ENCODE measurements at regions not wholly inside any gene's neighbourhood (a gene's known extent, or its start where the extent isn't known, plus 50 kb on each side); places are given as distances from the start of the nearest gene placed in this dataset.
A peak's percentile ranks its signal among the peaks of the same experiment; 100 is the strongest.

- H3K9me3 ChIP-seq = no peaks in the 10 kb centered on the region
- no peak for DNase-seq
- peak overlapping the region; percentile 80 for H3K4me3 ChIP-seq (ENCODE audit: low read depth, low read length)
- TF ChIP-seq CTCF (IDR thresholded peaks at IDR 0.05; ENCODE audit: low read depth, low read length) = no peak
- H3K27me3 ChIP-seq = no peaks in the 10 kb centered on the region
- H3K4me1 ChIP-seq = peaks cover 7% of the 10 kb centered on the region
- no peaks in the 10 kb centered on the region for H3K36me3 ChIP-seq
Observed at GRCh38 chr21:16071761-16072160, 342.0 kb downstream of the USP25 start.

DNA sequence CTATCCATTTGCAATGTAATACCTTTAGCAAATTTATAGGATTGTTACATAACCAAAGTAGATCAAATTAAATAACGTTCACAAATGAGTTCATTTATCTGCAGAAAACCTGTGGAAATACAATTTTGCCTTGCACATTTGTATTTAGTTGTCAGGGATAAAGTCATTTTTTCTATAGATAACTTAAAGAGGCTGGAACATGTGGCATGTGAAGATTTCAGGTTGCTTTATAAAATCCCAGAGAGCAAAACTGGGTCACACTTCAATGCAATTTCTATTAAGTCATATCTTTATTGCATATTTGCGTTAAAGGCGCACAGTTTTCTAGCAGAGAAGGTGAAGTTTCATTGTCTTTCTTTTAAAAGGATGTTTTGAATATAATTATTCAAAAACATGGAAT, 342.4 kb downstream of the USP25 start:
- H3K4me3 ChIP-seq (ENCODE audit: low read depth, low read length) = no peak overlapping the region
- TF ChIP-seq CTCF (IDR thresholded peaks at IDR 0.05; ENCODE audit: low read depth, low read length) = no peak
- H3K27me3 ChIP-seq = no peaks in the 10 kb centered on the region
- no peaks in the 10 kb centered on the region for H3K9me3 ChIP-seq
- DNase-seq = no peak
- H3K4me1 ChIP-seq = peaks cover 7% of the 10 kb centered on the region
- H3K36me3 ChIP-seq = no peaks in the 10 kb centered on the region; the same call in 1 of the 2 replicates

GRCh38 chr21:16072737-16073136, 343.0 kb downstream of the USP25 start:
- no peaks in the 10 kb centered on the region for H3K27me3 ChIP-seq
- no peak for DNase-seq
- H3K9me3 ChIP-seq = no peaks in the 10 kb centered on the region
- H3K4me1 ChIP-seq = peaks cover 7% of the 10 kb centered on the region
- no peak for TF ChIP-seq CTCF (IDR thresholded peaks at IDR 0.05; ENCODE audit: low read depth, low read length)
- no peaks in the 10 kb centered on the region; the same call in 1 of the 2 replicates for H3K36me3 ChIP-seq
- no peak overlapping the region for H3K4me3 ChIP-seq (ENCODE audit: low read depth, low read length)

DNA sequence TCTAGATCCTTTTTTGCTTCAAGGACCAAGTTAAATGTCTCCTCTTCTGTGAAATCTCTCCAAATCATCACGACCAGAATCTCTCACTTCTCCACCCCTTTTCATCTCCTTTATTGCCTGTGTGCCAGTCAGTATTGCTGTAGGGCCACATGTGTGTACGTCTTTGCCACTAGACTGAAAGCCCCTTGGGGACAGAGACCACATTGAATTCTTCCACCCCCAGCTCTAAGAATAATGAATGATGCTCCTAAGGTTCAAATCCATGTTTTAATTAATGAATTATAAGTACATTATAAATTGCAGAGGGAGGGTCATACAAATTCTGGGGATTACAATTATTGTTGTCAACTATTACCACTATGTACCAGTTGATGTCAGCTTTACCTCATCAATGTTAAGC, 343.8 kb downstream of the USP25 start:
- H3K36me3 ChIP-seq = no peaks in the 10 kb centered on the region; the same call in 1 of the 2 replicates
- TF ChIP-seq CTCF (IDR thresholded peaks at IDR 0.05; ENCODE audit: low read depth, low read length) = no peak
- DNase-seq = no peak
- no peak overlapping the region for H3K4me3 ChIP-seq (ENCODE audit: low read depth, low read length)
- no peaks in the 10 kb centered on the region for H3K9me3 ChIP-seq
- peaks cover 7% of the 10 kb centered on the region for H3K4me1 ChIP-seq
- no peaks in the 10 kb centered on the region for H3K27me3 ChIP-seq

- no peak for TF ChIP-seq CTCF (IDR thresholded peaks at IDR 0.05; ENCODE audit: low read depth, low read length)
- Histone ChIP-seq H3K27me3 (no peaks in the 10 kb centered on the region), H3K9me3 (no peaks in the 10 kb centered on the region), H3K4me3 (ENCODE audit: low read depth, low read length) (no peak overlapping the region), H3K36me3 (no peaks in the 10 kb centered on the region; the same call in 1 of the 2 replicates), H3K4me1 (peaks cover 2% of the 10 kb centered on the region)
- no peak for DNase-seq
Observed at GRCh38 chr21:16074950-16075489, 345.2 kb downstream of the USP25 start.

GRCh38 chr21:16075649-16076282, 346.0 kb downstream of the USP25 start:
- no peaks in the 10 kb centered on the region for H3K4me1 ChIP-seq
- DNase-seq = no peak
- no peak for TF ChIP-seq CTCF (IDR thresholded peaks at IDR 0.05; ENCODE audit: low read depth, low read length)
- H3K27me3 ChIP-seq = no peaks in the 10 kb centered on the region
- no peak overlapping the region for H3K4me3 ChIP-seq (ENCODE audit: low read depth, low read length)
- no peaks in the 10 kb centered on the region; the same call in 1 of the 2 replicates for H3K36me3 ChIP-seq
- no peaks in the 10 kb centered on the region for H3K9me3 ChIP-seq
